ENCODE measurements at regions not wholly inside any gene's neighbourhood (a gene's known extent, or its start where the extent isn't known, plus 50 kb on each side); places are given as distances from the start of the nearest gene placed in this dataset.

GRCh38 chr2:220932041-220932440 lies 640.1 kb downstream of the EPHA4 start:
- DNase-seq (ENCODE audit: extremely low spot score) = no peak
- POLR2A ChIA-PET = no interaction called here
- CTCF ChIA-PET = no interaction called here
- TF ChIP-seq SUZ12 (IDR thresholded peaks at IDR 0.05) = no peak
- no peak for TF ChIP-seq ZNF384 (IDR thresholded peaks at IDR 0.05)
- no peak for TF ChIP-seq PKNOX1 (IDR thresholded peaks at IDR 0.05)
- no peak for TF ChIP-seq FOXA1 (IDR thresholded peaks at IDR 0.05)
- no peak for TF ChIP-seq NFRKB (IDR thresholded peaks at IDR 0.05)
- TF ChIP-seq TARDBP (IDR thresholded peaks at IDR 0.05) = no peak
- no peak for TF ChIP-seq L3MBTL2 (conservative IDR thresholded peaks at IDR 0.05)
- TF ChIP-seq FOXK2 (IDR thresholded peaks at IDR 0.05) = no peak
- TF ChIP-seq ELF4 (IDR thresholded peaks at IDR 0.05) = no peak
- no peak for TF ChIP-seq ARNT (IDR thresholded peaks at IDR 0.05)
- TF ChIP-seq SP1 (IDR thresholded peaks at IDR 0.05) = no peak
- TF ChIP-seq BHLHE40 (IDR thresholded peaks at IDR 0.05; ENCODE audit: borderline replicate concordance) = no peak
- no peak for TF ChIP-seq LEF1 (IDR thresholded peaks at IDR 0.05; ENCODE audit: borderline replicate concordance)
- TF ChIP-seq HDGF (IDR thresholded peaks at IDR 0.05; ENCODE audit: borderline replicate concordance) = no peak
- no peak for TF ChIP-seq FOXM1 (IDR thresholded peaks at IDR 0.05; ENCODE audit: borderline replicate concordance)
- no peak for TF ChIP-seq CTBP1 (IDR thresholded peaks at IDR 0.05; ENCODE audit: borderline replicate concordance)

- POLR2A ChIA-PET = no interaction called here
- CTCF ChIA-PET = no interaction called here
- no peak for TF ChIP-seq HDGF (IDR thresholded peaks at IDR 0.05; ENCODE audit: borderline replicate concordance)
- TF ChIP-seq TARDBP (IDR thresholded peaks at IDR 0.05) = no peak
- TF ChIP-seq PKNOX1 (IDR thresholded peaks at IDR 0.05) = no peak
- DNase-seq (ENCODE audit: extremely low spot score) = no peak
These were observed 636.2 kb downstream of the EPHA4 start for GRCh38 chr2:220935789-220936321.

- TF ChIP-seq HDGF (IDR thresholded peaks at IDR 0.05; ENCODE audit: borderline replicate concordance) (no peak), ZNF384 (IDR thresholded peaks at IDR 0.05) (no peak), PKNOX1 (IDR thresholded peaks at IDR 0.05) (no peak), CTBP1 (IDR thresholded peaks at IDR 0.05; ENCODE audit: borderline replicate concordance) (no peak), TARDBP (IDR thresholded peaks at IDR 0.05) (no peak), FOXM1 (IDR thresholded peaks at IDR 0.05; ENCODE audit: borderline replicate concordance) (no peak), SUZ12 (IDR thresholded peaks at IDR 0.05) (no peak), L3MBTL2 (conservative IDR thresholded peaks at IDR 0.05) (no peak), NFRKB (IDR thresholded peaks at IDR 0.05) (no peak), BHLHE40 (IDR thresholded peaks at IDR 0.05; ENCODE audit: borderline replicate concordance) (no peak), ARNT (IDR thresholded peaks at IDR 0.05) (no peak), FOXK2 (IDR thresholded peaks at IDR 0.05) (no peak), ELF4 (IDR thresholded peaks at IDR 0.05) (no peak)
- ChIA-PET CTCF (no interaction called here), POLR2A (no interaction called here)
- no peak for DNase-seq (ENCODE audit: extremely low spot score)
These were observed 635.4 kb downstream of the EPHA4 start for GRCh38 chr2:220936641-220937197.

- no peak for TF ChIP-seq ARNT (IDR thresholded peaks at IDR 0.05)
- no peak for TF ChIP-seq HDGF (IDR thresholded peaks at IDR 0.05; ENCODE audit: borderline replicate concordance)
- no peak for TF ChIP-seq FOXK2 (IDR thresholded peaks at IDR 0.05)
- TF ChIP-seq LEF1 (IDR thresholded peaks at IDR 0.05; ENCODE audit: borderline replicate concordance) = no peak
- no peak for TF ChIP-seq BHLHE40 (IDR thresholded peaks at IDR 0.05; ENCODE audit: borderline replicate concordance)
- TF ChIP-seq SP1 (IDR thresholded peaks at IDR 0.05) = no peak
- no peak for TF ChIP-seq ELF4 (IDR thresholded peaks at IDR 0.05)
- no peak for TF ChIP-seq ZNF384 (IDR thresholded peaks at IDR 0.05)
- no peak for TF ChIP-seq TARDBP (IDR thresholded peaks at IDR 0.05)
- TF ChIP-seq SUZ12 (IDR thresholded peaks at IDR 0.05) = no peak
- no peak for TF ChIP-seq NFRKB (IDR thresholded peaks at IDR 0.05)
- TF ChIP-seq L3MBTL2 (conservative IDR thresholded peaks at IDR 0.05) = no peak
- TF ChIP-seq PKNOX1 (IDR thresholded peaks at IDR 0.05) = no peak
- no peak for TF ChIP-seq CTBP1 (IDR thresholded peaks at IDR 0.05; ENCODE audit: borderline replicate concordance)
- no peak for TF ChIP-seq FOXA1 (IDR thresholded peaks at IDR 0.05)
- TF ChIP-seq FOXM1 (IDR thresholded peaks at IDR 0.05; ENCODE audit: borderline replicate concordance) = no peak
- ChIA-PET CTCF (no interaction called here), POLR2A (no interaction called here)
- no peak for DNase-seq (ENCODE audit: extremely low spot score)
These were observed 634.9 kb downstream of the EPHA4 start for GRCh38 chr2:220937245-220937644.

GRCh38 chr2:220940646-220941045 lies 631.5 kb downstream of the EPHA4 start:
- DNase-seq (ENCODE audit: extremely low spot score) = no peak
- CTCF ChIA-PET = no interaction called here
- POLR2A ChIA-PET = no interaction called here
- no peak for TF ChIP-seq PKNOX1 (IDR thresholded peaks at IDR 0.05)
- no peak for TF ChIP-seq FOXA1 (IDR thresholded peaks at IDR 0.05)
- no peak for TF ChIP-seq ELF4 (IDR thresholded peaks at IDR 0.05)
- TF ChIP-seq BHLHE40 (IDR thresholded peaks at IDR 0.05; ENCODE audit: borderline replicate concordance) = no peak
- TF ChIP-seq CTBP1 (IDR thresholded peaks at IDR 0.05; ENCODE audit: borderline replicate concordance) = no peak
- no peak for TF ChIP-seq HDGF (IDR thresholded peaks at IDR 0.05; ENCODE audit: borderline replicate concordance)
- no peak for TF ChIP-seq ARNT (IDR thresholded peaks at IDR 0.05)
- TF ChIP-seq FOXM1 (IDR thresholded peaks at IDR 0.05; ENCODE audit: borderline replicate concordance) = no peak
- no peak for TF ChIP-seq TARDBP (IDR thresholded peaks at IDR 0.05)
- TF ChIP-seq NFRKB (IDR thresholded peaks at IDR 0.05) = no peak
- TF ChIP-seq L3MBTL2 (conservative IDR thresholded peaks at IDR 0.05) = no peak
- TF ChIP-seq ZNF384 (IDR thresholded peaks at IDR 0.05) = no peak
- no peak for TF ChIP-seq SP1 (IDR thresholded peaks at IDR 0.05)
- TF ChIP-seq SUZ12 (IDR thresholded peaks at IDR 0.05) = no peak
- no peak for TF ChIP-seq LEF1 (IDR thresholded peaks at IDR 0.05; ENCODE audit: borderline replicate concordance)
- no peak for TF ChIP-seq FOXK2 (IDR thresholded peaks at IDR 0.05)

All from HEK293T (cell line).